Hematopoietic multipotent progenitor cell treated with erythropoietin and hydrocortisone succinate and interleukin-3 and kit ligand, for 6 days (in vitro differentiated cells): ENCODE measurements at regions not wholly inside any gene's neighbourhood (a gene's known extent, or its start where the extent isn't known, plus 50 kb on each side); places are given as distances from the start of the nearest gene placed in this dataset.

ENCODE experiments used
- DNase-seq: peaks from one replicate; pipeline ENCODE4 v3.0.0-alpha.2; 2015

DNA sequence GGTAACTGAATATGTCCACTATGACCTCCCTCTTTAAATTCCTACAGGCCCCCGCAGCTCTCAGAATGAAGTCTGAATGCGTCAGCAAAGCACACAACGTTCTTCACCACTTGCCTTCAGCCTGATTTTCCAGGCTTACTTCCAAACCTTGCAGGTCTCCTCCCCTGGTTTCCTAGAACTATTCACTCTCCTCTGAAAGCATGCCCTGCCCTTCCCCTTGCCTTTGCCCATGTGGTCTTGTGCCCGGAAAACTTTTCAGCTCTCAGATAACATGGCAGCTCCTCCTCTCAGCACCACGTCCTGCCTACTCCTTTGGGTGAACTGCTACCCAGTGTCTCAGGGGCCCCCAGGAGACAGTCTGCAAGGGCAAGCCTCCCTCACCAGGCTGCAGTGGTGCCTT lies 268.5 kb upstream of the LDB2 start:
- no peak for DNase-seq

DNA sequence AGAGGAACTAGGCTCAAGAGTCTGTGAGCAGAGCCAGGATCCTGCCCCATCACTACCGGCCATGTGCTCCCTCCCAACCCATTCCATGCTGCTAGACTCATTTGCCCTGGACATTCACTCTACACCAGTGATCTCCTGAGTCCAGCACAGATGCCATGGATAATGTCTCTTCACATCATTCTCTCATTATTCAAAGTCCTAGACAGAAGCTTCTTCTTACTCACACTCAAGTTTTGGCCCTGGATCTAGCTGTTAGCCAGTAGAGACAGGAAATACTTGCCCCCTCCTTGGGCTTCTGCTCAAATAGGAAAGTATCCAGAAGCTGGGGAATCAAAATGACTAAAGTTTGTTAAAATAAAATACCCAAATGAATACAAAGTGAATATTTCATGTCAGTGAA lies 266.8 kb upstream of the LDB2 start:
- DNase-seq = no peak

DNA sequence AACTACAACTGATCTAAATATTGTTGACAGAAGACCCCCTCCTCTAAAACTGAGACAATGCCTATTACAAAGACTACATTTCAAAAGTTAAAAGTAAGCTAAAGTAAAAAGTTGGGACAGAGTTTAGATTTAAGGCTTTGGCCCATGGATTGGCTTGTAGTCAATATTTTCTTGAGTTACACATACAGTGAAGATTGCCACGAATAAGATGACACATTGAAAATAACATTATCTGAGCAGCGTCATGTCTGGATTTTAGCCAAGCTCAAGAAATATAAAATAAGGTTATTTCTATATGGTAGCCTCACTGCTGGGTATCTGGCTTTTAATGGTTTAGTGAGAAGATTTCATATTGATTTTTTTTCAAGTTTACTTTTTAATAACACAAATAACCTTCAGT lies 266.2 kb upstream of the LDB2 start:
- no peak for DNase-seq

DNA sequence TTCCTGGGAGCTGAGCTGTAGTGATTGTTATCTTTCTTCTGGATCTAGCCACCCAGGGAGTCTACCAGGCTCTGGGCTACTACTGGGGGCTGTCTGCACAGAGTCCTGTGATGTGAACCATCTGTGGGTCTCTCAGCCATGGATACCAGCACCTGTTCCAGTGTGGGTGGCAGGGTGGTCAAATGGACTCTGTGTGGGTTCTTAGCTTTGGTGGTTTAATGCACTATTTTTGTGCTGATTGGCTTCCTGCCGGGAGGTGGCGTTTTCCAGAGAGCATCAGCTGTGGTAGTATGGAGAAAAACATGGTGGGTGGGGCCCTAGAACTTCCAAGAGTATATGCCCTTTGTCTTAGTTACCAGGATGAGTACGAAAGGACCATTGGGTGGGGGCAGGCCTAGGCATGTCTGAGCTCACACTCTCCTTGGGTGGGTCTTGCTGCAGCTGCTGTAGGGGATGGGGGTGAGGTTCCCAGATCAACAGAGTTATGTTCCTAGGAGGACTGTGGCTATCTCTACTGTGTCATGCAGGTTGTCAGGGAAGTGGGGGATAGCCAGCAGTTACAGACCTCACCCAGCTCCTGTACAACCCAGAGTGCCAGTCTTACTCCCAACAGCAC lies 264.8 kb upstream of the LDB2 start:
- DNase-seq = no peak

DNA sequence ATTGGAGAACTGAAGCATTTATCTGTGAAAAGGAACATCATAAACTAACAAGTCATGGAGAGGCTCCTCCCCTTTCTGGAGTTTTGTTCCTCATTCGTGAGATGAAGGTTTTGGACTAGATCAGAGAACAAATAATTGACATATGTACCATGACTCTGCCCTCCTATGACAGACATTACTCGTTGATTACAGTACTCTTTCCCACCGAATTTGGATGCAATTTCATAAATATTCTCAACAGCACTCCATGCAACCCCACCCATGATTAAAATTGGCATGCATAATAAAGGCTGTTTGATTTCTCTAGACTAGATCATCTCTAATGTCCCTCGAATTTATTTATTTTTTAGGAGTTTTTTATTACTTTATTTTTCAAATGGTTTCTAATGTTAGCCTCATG lies 258.9 kb upstream of the LDB2 start:
- DNase-seq = no peak

DNA sequence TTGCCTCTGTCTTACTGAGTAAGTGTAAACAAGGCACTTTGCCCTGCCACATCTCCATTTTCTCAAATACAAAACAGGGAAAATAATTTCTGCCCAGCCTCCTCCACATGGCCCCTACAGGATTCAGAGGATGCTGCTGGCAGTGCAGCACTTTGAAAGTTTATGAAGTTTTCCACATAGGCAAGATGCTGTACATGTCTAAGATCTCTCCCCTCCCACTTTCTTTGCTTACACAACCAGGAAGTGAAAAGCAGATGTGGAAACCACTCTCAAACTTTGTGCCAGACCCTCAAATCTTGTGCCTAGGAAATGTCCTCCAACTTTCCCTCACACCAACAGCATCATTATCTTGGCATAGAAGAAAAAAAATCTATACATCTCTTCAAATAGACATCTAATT lies 257.0 kb upstream of the LDB2 start:
- no peak for DNase-seq

DNA sequence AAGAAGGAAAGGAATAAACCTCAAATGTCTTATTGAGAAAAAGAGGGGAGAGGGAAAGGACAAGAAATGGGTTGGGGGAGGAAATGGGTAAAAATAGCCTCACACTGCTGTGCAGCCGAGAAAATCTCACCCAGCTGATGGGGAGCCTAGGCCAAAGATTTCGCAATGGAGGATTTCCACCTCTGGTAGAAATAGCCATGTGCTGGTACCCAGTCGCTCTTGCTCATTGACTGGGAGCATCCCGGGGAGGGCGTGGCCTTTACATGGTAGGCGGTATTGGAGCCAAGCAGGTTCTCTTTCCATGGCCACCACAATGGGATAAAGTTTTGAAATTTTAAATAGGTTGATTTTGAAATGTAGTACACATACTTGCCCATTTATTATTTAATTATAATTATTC lies 255.1 kb upstream of the LDB2 start:
- no peak for DNase-seq

DNA sequence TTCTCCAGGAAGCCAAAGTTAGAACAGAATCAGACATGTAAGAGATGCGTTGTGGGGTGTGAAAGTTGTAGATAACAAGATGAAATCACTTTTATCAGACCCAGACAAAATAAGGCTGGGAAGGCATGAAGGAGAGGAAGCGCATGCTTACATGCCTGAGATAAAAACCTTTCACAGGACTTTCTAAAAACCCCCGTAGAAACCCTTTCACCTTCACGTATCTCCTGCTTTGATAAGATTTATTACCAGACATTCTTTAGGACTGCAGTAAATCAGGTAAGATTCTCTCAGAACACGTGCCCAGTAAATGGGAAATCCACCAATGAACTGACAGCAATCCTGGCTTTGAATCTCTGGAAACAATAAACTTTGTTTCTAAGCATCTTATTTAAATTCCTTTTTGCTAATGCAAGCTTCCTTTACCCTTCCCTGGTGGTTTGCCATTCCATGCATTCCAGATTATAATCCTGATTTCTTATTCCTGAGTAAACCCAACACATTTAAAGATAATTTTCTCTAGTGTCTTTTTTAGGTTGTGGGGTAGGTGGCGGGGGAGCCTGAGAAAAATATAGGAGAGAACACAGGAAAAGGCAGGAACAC lies 254.6 kb upstream of the LDB2 start:
- DNase-seq = no peak

DNA sequence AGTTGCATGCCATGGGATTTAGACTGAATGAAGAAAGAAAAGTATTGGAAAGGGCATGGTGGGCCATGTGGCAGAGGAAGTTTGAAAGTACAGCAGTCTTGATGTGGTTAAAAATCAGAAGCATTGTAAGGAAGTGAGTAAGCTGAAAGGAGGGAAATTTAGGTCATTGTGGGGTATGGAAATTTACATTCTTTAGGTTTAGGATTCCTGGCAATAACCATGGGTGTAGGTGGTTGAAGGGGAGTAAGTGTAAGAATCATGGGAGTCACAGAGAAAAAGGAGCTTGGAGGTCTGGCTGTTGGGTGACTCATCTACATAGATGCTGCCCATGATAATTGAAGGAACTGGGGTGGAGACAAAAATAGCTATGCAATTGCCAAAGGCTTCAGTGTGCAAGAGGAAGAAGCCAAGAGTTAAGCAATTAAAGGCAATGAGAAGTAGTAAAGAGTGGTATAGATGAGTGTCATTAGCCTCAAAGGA lies 243.8 kb upstream of the LDB2 start:
- DNase-seq = no peak

DNA sequence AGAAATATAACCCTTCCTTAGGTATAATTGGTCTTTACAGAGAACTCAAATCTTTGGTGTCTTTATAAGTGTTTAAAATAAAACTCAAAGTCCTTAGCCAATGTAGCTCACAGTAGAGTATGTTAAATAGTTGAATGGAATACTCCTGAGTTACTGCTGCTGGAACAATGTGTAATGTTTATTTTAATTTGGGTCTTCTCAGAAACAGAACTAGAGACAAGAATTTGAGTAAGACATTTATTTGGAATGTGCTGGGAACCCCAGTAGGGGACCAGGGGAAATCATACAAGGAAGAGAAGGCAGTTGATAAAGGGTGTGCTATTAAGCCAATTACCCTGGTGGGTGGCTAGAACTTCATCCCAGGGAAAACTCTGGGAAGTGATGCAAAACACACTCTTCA lies 240.4 kb upstream of the LDB2 start:
- DNase-seq = no peak

DNA sequence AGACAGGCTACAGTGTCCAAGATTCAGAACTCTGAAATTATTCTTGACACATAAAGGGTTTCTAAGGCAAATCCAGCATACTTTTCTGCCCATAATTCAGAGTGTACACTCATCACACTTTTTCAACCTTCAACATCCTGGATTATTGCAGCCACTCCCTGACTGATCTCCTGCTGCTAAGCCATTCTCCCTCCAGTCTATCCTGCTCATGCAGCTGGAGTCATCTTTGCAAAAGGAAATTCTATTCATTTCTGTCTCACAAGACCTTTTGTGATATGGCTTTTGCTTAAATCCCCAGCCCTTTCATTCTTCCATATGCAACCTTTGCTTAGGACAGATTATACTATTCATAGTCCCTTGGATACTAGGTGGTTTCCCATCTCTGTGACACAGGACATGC lies 236.1 kb upstream of the LDB2 start:
- DNase-seq = no peak

DNA sequence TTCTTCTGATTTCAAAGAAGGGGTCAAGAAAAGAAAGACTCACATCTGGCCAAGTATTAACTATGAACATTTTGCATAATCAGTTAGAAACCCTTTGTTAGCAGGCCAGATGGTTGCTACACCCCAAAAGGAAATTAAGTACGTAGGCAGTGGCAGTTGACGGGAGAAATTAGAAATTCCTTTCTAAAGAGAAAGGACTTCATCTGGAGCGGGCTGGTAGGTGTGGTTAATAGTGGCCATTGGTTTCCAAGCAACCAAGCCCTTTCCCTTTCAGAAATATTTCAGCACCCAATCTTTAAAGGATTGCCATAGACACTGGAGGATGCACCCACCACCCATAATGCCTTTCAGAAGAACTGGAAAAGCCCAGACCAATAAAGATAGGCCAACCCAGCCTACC lies 235.7 kb upstream of the LDB2 start:
- no peak for DNase-seq

DNA sequence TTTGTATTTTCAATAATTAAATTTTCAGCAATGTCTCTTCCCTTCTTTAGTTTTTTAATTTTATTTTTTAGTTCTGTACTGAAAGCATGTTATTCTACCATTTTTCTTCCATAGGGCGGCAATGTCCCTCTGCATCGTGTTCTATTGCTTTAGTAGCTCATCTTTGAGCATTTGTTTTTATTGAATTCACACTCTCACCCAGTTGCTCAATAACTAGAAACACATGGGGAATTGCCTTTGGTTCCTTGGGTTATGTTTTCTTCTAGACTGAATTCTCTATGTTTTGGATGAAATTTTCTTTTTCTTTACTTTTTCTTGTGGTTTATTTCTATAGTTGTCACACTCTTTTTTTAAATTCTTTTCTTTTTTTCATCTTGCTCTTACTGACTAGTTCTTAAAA lies 233.8 kb upstream of the LDB2 start:
- no peak for DNase-seq

DNA sequence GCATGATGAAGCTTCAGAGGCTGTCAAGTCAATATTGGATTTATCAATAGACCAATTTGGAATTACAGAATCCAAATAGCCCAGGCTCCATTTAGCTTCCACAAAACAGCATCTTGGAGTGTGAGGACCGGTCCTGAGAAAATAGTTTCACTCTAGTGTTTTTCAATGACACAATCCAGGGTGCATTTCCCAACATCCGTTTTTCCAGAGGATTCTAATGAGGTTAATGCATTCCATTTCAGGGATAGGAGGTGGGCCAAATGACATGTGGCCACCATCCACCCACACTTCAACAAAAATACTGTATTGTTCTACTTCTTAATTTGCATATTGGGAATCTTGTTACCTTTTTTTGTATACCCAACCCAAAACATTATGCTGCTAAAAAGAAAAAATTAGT lies 229.8 kb upstream of the LDB2 start:
- no peak for DNase-seq

DNA sequence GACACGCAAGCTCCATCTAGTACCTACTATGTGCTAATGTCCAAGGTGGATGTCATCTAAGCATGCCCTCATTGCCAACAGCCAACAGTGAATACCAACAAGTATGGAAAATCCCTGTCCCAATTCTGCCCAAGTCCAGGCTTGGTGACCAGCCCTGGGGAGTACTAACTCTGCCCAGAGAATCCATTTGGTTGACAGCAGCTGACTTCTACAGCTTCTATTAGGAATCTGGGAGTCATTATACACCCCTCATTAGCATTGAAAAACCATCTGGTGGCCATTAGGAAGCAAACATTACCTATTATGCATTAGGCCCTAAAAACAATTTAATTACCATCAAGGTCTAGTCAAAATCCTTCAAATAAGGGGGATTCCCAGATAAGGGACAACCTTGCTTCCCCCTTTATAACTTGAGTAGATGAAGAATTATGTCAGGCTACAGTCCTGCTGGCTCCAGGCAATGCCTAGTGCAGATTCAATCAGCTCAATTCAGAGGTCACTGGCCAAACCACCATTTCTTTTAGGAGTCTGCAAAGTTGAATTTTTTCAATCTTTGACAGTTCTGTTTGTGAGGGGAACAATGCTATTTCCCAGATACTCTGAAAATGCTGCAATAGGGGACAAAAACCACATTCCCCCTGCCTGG lies 228.0 kb upstream of the LDB2 start:
- DNase-seq = no peak

DNA sequence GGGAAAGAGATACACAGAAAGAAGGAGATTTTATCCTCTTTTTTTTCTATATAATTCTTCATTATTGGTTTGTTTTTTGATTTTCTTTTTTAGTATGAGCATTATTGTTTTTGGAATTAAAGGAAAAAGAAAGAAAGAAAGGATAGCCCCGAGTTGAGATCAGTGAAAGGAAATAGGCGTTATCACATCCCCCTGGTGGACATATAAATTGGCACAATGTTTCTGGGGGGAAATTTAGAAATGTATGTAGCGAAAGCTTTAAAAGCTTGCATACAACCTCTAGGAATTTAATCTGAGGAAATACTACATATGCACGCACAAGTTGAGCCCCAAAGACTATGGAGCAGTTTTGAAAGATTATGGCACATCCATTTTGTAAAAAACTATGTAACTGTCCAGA lies 226.3 kb upstream of the LDB2 start:
- DNase-seq = no peak

DNA sequence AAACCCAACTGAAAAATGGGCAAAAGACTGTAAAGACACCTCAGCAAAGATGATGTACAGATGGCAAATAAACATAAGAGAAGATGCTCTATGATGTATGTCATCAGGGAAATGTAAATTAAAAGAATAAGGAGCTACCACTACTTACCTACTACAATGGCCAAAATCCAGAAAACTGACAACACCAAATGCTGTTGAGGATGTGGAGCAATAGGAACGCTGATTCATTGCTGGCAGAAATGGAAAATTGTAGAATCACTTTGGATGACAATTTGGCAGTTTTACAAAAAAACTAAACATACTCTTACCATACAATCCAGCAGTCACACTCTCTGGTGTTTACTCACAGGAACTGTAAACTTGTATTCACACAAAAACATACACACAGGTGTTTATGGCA lies 222.3 kb upstream of the LDB2 start:
- DNase-seq = no peak

DNA sequence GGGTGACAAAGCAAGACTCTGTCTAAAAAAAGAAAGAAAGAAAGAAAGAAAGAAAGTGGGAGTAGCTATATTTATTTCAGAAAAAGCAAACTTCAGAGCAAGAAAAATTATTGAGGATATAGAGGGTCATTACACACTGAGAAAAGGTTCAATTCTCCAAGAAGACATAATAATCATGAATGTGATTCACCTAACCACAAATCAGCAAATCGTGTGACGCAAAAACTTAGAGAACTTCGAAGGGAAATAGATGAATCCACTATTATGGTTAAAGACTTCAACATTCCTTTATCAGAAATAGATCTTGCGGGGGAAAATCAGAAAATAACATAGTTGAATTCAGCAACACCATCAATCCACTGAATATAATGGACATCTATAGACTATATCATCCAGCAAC lies 219.3 kb upstream of the LDB2 start:
- no peak for DNase-seq

DNA sequence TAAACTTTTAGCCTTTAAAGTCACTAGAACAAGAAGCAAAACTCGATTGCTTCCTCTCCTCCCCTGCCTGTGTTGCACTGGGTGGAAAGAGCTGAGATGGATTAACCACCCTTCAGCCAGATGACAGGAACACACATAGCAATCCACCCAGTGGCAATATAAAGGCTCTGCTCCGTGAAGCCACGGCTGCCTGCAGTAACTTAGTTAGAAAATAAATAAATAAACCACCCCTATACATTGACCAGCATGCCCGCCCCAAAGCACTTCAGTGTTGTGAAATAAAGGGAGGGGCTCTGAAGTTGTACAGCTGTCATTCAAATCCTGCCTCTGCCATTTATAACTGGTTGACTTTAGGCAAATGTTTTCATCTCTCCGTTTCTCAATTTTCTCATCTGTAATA lies 217.1 kb upstream of the LDB2 start:
- DNase-seq = no peak

DNA sequence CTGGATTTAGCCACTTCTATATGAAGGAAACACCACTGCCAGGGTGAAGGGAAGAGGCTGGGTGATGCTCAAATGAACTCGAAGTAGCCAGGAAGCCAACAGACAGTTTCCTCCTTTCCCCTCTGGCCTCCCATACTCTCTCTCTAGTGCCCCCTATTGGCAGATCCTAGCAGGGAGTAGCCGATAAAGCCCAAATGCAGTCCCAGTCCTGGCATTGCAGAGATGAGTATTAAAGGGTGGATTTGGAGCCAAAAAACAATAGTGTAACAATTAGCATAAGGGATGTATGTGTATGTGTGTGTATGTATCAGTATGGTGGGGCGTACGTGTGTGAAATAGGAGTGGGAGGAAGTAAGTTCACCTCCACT lies 213.8 kb upstream of the LDB2 start:
- peak; percentile 36 for DNase-seq

DNA sequence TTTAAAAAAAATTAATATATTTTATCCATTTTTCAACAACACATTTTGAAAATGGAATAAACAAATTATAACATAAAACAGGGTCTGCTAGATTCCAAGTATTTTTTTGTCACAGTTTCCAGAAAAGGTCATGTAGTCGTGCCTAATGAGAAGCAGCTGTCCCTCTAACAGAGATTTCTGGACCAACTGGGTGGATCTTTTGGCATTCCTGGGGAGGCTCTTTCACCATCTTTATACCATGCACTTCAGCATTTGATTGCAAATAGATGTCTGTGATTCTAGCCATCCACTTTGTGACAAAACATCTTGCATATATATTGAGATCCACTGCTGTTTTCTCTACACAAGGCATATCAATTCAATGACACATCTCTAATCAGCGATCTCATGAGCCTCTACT lies 210.7 kb upstream of the LDB2 start:
- DNase-seq = no peak

DNA sequence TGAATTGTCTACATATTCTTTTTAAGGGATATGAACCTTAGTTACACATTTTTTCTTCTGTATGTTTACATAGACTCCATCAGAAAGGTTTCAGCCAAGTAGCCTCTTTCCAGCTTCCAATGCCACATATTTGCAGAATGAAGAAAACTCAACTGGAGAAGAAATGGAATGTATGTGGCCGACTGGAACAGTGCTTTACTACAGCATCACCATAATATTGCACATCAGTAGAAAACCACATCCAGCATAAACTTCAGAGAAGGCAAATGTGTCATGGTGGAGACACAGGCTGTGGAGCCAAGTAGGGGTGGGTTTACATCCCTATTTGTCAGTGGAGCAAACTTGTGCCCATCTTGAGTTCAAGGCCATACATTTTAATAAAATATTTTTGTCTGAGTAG lies 204.8 kb upstream of the LDB2 start:
- no peak for DNase-seq

DNA sequence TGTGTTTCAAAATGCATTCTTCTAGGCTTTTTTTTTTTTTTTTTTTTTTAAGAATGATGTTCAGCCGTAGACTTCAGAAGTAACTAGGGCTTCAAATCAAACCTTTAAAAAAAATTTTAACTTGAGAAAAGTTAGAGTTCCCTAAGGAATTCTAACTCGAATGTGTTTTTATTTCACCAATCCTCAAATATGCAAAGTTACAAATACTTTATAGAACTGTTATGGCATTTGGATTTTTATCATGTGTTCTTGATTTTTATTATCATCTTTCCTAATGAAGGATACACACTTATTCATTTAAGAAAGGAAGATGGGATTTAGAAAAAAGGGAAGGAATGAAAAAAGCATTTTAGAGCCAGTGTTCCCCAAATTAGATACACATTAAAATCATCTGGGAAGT lies 200.6 kb upstream of the LDB2 start:
- no peak for DNase-seq

DNA sequence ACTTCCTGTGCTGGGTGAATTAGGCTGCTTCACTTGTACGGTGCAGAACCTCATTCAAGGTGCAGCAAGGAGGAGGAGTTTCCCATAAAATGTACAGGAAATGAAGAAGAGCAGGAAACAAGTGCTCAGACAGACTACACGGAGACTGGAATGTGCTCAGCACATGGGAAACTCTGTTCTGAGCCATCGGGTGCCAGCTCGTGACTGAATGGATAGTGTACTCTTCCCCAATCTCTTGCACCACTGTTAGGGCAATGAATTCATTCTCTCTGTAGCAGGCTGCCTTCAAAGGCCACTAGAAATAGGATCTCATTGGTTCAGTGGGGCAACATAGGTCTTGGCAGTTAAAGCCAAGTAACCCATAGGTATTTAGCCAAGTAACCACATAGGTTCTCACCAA lies 200.0 kb upstream of the LDB2 start:
- no peak for DNase-seq

DNA sequence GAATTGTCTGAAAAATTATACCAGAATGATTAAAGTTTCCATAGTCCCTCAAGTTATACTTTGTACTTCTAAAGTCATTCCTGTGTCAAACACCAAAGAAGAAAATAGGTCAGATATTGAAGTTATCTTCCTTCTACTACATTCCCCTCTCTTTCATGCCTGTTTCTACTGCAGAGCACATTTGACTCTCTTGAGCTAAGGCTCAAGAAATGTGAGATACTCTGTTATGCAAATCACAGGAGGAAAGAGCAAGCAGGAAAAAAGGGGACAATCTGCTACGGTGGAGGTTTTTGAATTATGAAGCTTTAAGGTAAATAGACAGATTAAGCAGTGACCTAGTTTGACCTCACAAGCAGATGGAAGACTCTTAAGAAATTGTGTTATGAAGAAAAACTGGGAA lies 198.9 kb upstream of the LDB2 start:
- no peak for DNase-seq
